Body of pancreas (tissue), 4 donors: ENCODE measurements at regions not wholly inside any gene's neighbourhood (a gene's known extent, or its start where the extent isn't known, plus 50 kb on each side); places are given as distances from the start of the nearest gene placed in this dataset.
A peak's percentile ranks its signal among the peaks of the same experiment; 100 is the strongest.

Experiments
- ATAC-seq: fragments of 150-250 bp; one replicate; pipeline ENCODE4 v1.9.1; 2016
- DNase-seq, 4 donors: peaks; one replicate each; pipeline ENCODE4 v3.0.0-alpha.2; 2019
- H3K27ac ChIP-seq, 4 donors: fragments of 200-600 bp; sonication (generic); 1 replicate in 3 of 4; 2 replicates in 1 of 4; pipeline versions ENCODE4 v1.5.1 to v1.6.1; 2016 to 2019; ENCODE audit warnings: mild to moderate bottlenecking in 1 of 4, mixed read lengths in 1 of 4, moderate library complexity in 1 of 4
- H3K27me3 ChIP-seq, 2 donors: fragments of 200-600 bp; sonication (generic); one replicate each; pipeline ENCODE4 v1.6.0; 2016; ENCODE audit warnings: mild to moderate bottlenecking in 1 of 2
- H3K36me3 ChIP-seq, 2 donors: fragments of 200-600 bp; sonication (generic); replicated peaks in 1 of 2; 2 replicates each; pipeline ENCODE4 v1.5.1; 2016; ENCODE audit warnings: low read depth in 2 of 2; ENCODE audit not compliant: insufficient read depth in 1 of 2
- H3K4me1 ChIP-seq: fragments of 200-600 bp; sonication (generic); one replicate; pipeline ENCODE4 v1.6.0; 2016
- H3K4me3 ChIP-seq, 2 donors: fragments of 200-600 bp; sonication (generic); 1 replicate in 1 of 2; 2 replicates in 1 of 2; pipeline ENCODE4 v1.5.1; 2016 to 2019
- H3K9me3 ChIP-seq, 3 donors: fragments of 200-600 bp; sonication (generic); 1 replicate in 2 of 3; 2 replicates in 1 of 3; pipeline ENCODE4 v1.5.1; 2016
- POLR2A ChIP-seq, 3 donors: fragments of 450-650 bp; IDR thresholded peaks; one replicate each; pipeline ENCODE4 v1.6.1; 2016; ENCODE audit warnings: antibody characterized with exemption in 3 of 3, mild to moderate bottlenecking in 2 of 3
- WGBS, 2 donors: methylation state at CpG; one replicate each; pipeline ENCODE4 v1.1.5; 2017; 5-methylcytosine and 5-hydroxymethylcytosine counted together
- intact Hi-C: fragments of 100-400 bp; cut with DNase I; formaldehyde crosslinking; loops from one replicate; pipeline ENCODE4 v1.15.1; 2023
- TF ChIP-seq, protein P1 (sequence below), 7 experiments: fragments of 450-650 bp in 4 of 7; fragments of 200-600 bp in 3 of 7; sonication (generic) in 3 of 7; IDR thresholded peaks; one replicate each; pipeline ENCODE4 v1.5.1; 2016 to 2019; ENCODE audit warnings: antibody characterized with exemption in 7 of 7

DNA sequence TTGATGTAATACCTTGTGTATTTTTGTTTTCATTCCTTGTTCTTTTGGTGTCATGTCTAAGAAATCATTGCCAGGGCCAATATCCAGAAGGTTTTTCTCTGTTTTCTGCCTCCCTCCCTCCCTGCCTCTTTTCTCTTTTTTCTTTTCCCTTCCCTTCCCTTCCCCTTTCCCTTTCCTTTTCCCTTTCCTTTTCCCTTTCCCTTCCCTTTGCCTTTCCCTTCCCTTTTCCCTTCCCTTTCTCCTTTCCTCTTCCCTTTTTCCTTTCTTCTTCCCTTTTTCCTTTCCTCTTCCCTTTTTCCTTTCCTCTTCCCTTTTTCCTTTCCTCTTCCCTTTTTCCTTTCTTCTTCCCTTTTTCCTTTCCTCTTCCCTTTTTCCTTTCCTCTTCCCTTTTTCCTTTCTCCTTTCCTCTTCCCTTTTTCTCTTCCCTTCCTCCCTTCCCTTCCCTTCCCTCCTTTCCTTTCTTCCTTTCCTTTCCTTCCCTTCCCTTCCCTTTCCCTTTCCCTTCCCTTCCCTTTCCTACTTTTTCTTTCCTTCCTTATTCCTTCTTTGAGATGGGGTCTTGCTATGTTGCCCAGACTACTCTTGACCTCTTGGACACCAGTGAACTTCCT lies 646.1 kb downstream of the RAPGEF2 start:
- DNase-seq: no peak
- intact Hi-C loops: no loop called here
- TF ChIP-seq, protein P1, sequence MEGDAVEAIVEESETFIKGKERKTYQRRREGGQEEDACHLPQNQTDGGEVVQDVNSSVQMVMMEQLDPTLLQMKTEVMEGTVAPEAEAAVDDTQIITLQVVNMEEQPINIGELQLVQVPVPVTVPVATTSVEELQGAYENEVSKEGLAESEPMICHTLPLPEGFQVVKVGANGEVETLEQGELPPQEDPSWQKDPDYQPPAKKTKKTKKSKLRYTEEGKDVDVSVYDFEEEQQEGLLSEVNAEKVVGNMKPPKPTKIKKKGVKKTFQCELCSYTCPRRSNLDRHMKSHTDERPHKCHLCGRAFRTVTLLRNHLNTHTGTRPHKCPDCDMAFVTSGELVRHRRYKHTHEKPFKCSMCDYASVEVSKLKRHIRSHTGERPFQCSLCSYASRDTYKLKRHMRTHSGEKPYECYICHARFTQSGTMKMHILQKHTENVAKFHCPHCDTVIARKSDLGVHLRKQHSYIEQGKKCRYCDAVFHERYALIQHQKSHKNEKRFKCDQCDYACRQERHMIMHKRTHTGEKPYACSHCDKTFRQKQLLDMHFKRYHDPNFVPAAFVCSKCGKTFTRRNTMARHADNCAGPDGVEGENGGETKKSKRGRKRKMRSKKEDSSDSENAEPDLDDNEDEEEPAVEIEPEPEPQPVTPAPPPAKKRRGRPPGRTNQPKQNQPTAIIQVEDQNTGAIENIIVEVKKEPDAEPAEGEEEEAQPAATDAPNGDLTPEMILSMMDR (IDR thresholded peaks at IDR 0.05): no peak
- TF ChIP-seq POLR2A (IDR thresholded peaks at IDR 0.05): no peak
- no peak for ATAC-seq
- Histone ChIP-seq H3K36me3 (no peaks in the 10 kb centered on the region), H3K27me3 (no peaks in the 10 kb centered on the region), H3K27ac (no peak overlapping the region), H3K4me1 (peaks cover 3% of the 10 kb centered on the region), H3K9me3 (no peaks in the 10 kb centered on the region), H3K4me3 (no peak overlapping the region)

- Histone ChIP-seq H3K4me1 (peaks cover 15% of the 10 kb centered on the region), H3K9me3 (no peaks in the 10 kb centered on the region), H3K4me3 (no peak overlapping the region), H3K36me3 (no peaks in the 10 kb centered on the region), H3K27ac (no peak overlapping the region), H3K27me3 (no peaks in the 10 kb centered on the region)
- ATAC-seq: no peak
- DNase-seq: no peak
- 14 to 22% methylated on average over 2 of the region's 2 CpGs for WGBS, 2 donors
- TF ChIP-seq POLR2A (IDR thresholded peaks at IDR 0.05): no peak
- TF ChIP-seq, protein P1 (IDR thresholded peaks at IDR 0.05): no peak
- intact Hi-C loops: no loop called here
These were observed 654.6 kb downstream of the RAPGEF2 start for GRCh38 chr4:159757499-159757898.

DNA sequence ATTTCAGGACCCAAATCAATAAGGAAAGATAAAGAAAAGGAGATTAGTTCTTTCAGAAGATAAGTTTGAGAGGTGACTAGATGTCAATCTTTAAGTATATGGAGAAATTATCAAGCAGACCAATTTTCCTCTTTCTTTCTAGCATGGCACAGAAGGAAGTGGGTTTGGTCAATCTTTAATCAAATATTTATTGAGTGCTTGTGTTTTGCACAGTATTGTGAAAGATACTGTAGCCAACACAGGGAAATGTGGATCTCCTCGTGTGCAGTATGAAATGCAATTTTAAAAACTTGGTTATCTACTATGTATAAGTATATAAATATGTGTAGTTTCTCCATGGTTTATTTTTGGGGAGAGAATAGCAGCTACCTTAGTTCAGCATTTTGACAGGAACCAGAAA lies 655.2 kb downstream of the RAPGEF2 start:
- no peaks in the 10 kb centered on the region for H3K9me3 ChIP-seq
- WGBS, 2 donors: 14 to 27% methylated on average over 1 of the region's 1 CpG
- intact Hi-C loops: no loop called here
- ATAC-seq: peak; percentile 64
- no peaks in the 10 kb centered on the region for H3K36me3 ChIP-seq
- DNase-seq: no peak
- H3K27ac ChIP-seq: no peak overlapping the region
- no peak overlapping the region for H3K4me3 ChIP-seq
- H3K4me1 ChIP-seq: peaks cover 15% of the 10 kb centered on the region
- TF ChIP-seq POLR2A (IDR thresholded peaks at IDR 0.05): no peak
- TF ChIP-seq, protein P1 (IDR thresholded peaks at IDR 0.05): no peak
- no peaks in the 10 kb centered on the region for H3K27me3 ChIP-seq

DNA sequence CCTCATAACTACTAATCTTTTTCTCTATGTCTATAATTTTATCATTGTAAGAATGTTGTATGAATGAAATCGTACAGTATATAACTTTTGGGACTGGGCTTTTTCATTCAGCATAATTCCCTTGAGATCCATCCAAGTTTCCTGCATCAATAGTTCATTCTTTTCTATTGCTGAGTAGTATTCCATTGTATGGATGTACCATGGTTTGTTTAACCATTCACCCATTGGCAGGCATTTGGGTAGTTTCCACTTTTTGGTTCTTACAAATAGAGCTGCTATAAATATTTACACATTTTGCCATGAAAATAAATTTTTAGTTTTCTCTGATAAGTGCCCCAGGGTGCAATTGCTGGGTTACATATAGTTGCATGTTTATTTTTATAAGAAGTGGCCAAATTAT lies 659.8 kb downstream of the RAPGEF2 start:
- H3K36me3 ChIP-seq: no peaks in the 10 kb centered on the region
- no peaks in the 10 kb centered on the region for H3K9me3 ChIP-seq
- no peak overlapping the region for H3K27ac ChIP-seq
- H3K4me3 ChIP-seq: no peak overlapping the region
- ATAC-seq (no peak), DNase-seq (no peak)
- TF ChIP-seq, protein P1 (IDR thresholded peaks at IDR 0.05): no peak
- TF ChIP-seq POLR2A (IDR thresholded peaks at IDR 0.05): no peak
- WGBS, 2 donors: 88 to 90% methylated on average over 1 of the region's 1 CpG
- no peaks in the 10 kb centered on the region for H3K27me3 ChIP-seq
- intact Hi-C loops: no loop called here
- H3K4me1 ChIP-seq: peaks cover 13% of the 10 kb centered on the region

GRCh38 chr4:159764343-159764952 lies 661.6 kb downstream of the RAPGEF2 start:
- DNase-seq (peak; percentile 26 to 53 (median 31)), ATAC-seq (peak; percentile 84)
- WGBS, 2 donors: 20 to 29% methylated on average over 5 of the region's 5 CpGs
- peaks cover 4% of the 10 kb centered on the region for H3K4me1 ChIP-seq
- H3K27me3 ChIP-seq: no peaks in the 10 kb centered on the region
- no peak for TF ChIP-seq POLR2A (IDR thresholded peaks at IDR 0.05)
- TF ChIP-seq, protein P1 (IDR thresholded peaks at IDR 0.05): peak in 6 of 7 experiments; percentile 44 to 70 (median 58)
- no peak overlapping the region for H3K4me3 ChIP-seq
- intact Hi-C loops: no loop called here
- H3K36me3 ChIP-seq: no peaks in the 10 kb centered on the region
- no peak overlapping the region for H3K27ac ChIP-seq
- no peaks in the 10 kb centered on the region for H3K9me3 ChIP-seq
